GM23248 (cell line): ENCODE measurements at regions not wholly inside any gene's neighbourhood (a gene's known extent, or its start where the extent isn't known, plus 50 kb on each side); places are given as distances from the start of the nearest gene placed in this dataset.

Experiments
- EZH2 ChIP-seq: fragments of 200-600 bp; sonication (generic); IDR thresholded peaks from 2 replicates; pipeline ENCODE4 v1.6.1; 2018; ENCODE audit warnings: antibody characterized with exemption, mild to moderate bottlenecking; ENCODE audit not compliant: insufficient read depth, poor library complexity, severe bottlenecking
- EZH2phosphoT487 ChIP-seq: fragments of 200-600 bp; sonication (generic); IDR thresholded peaks from 2 replicates; pipeline ENCODE4 v1.6.1; 2018; ENCODE audit warnings: antibody characterized with exemption, moderate library complexity, mild to moderate bottlenecking, low read depth; ENCODE audit not compliant: insufficient read depth

GRCh38 chr13:40290758-40291157 is 375.7 kb downstream of the FOXO1 start:
- TF ChIP-seq EZH2 (no peak), EZH2phosphoT487 (no peak)
